ENCODE measurements at regions not wholly inside any gene's neighbourhood (a gene's known extent, or its start where the extent isn't known, plus 50 kb on each side); places are given as distances from the start of the nearest gene placed in this dataset.

GRCh38 chr7:145489609-145490008, 627.0 kb upstream of the CNTNAP2 start:
- no peaks in the 10 kb centered on the region for H3F3A ChIP-seq (ENCODE audit: control insufficient read depth, insufficient read depth)
- no peaks in the 10 kb centered on the region for H3K4me1 ChIP-seq (ENCODE audit: control insufficient read depth, low read length)
- no peak overlapping the region for H3K4me2 ChIP-seq (ENCODE audit: low read length)
- H3K27ac ChIP-seq (ENCODE audit: low read depth, low read length): no peak overlapping the region
- H3K9me3 ChIP-seq (ENCODE audit: control insufficient read depth, insufficient read depth, low read length): no peaks in the 10 kb centered on the region
- no peak overlapping the region for H3K4me3 ChIP-seq (ENCODE audit: low read length)
- no peaks in the 10 kb centered on the region for H3K36me3 ChIP-seq (ENCODE audit: control insufficient read depth, low read length)
- H3K79me2 ChIP-seq (ENCODE audit: control insufficient read depth, low read length): no peaks in the 10 kb centered on the region
- no peaks in the 10 kb centered on the region for H3K27me3 ChIP-seq (ENCODE audit: control insufficient read depth, low read length)
- TF ChIP-seq, protein P1, sequence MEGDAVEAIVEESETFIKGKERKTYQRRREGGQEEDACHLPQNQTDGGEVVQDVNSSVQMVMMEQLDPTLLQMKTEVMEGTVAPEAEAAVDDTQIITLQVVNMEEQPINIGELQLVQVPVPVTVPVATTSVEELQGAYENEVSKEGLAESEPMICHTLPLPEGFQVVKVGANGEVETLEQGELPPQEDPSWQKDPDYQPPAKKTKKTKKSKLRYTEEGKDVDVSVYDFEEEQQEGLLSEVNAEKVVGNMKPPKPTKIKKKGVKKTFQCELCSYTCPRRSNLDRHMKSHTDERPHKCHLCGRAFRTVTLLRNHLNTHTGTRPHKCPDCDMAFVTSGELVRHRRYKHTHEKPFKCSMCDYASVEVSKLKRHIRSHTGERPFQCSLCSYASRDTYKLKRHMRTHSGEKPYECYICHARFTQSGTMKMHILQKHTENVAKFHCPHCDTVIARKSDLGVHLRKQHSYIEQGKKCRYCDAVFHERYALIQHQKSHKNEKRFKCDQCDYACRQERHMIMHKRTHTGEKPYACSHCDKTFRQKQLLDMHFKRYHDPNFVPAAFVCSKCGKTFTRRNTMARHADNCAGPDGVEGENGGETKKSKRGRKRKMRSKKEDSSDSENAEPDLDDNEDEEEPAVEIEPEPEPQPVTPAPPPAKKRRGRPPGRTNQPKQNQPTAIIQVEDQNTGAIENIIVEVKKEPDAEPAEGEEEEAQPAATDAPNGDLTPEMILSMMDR (IDR thresholded peaks at IDR 0.05; ENCODE audit: low read depth, low read length, poor library complexity, severe bottlenecking): no peak
- no peak for TF ChIP-seq EZH2phosphoT487 (IDR thresholded peaks at IDR 0.05; ENCODE audit: borderline replicate concordance, low read length)
- H3K9me2 ChIP-seq (replicated peaks; ENCODE audit: control insufficient read depth, low read length): no peaks in the 10 kb centered on the region
- no peaks in the 10 kb centered on the region for H4K20me1 ChIP-seq (ENCODE audit: control insufficient read depth, insufficient read depth, low read depth, low read length)

DNA sequence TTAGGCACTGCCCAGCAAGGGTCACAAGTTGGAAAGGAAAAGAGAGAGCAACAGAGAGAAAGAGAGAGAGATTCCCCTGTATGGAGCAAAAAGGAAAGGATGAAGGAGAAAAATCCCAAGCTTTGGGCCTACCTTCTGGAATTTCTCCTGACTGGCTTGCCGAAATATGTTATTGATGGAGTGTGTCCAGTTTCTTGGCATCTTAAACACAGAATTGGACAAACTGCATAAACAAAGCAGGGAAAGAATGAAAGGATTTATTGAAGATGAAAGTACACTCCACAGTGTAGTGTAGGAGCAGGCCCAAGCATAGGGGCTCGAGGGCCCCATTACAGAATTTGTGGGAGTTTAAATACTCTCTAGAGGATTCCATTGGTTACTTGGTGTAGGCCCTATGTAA, 627.8 kb upstream of the CNTNAP2 start:
- H3K36me3 ChIP-seq (ENCODE audit: control insufficient read depth, low read length): no peaks in the 10 kb centered on the region
- H4K20me1 ChIP-seq (ENCODE audit: control insufficient read depth, insufficient read depth, low read depth, low read length): no peaks in the 10 kb centered on the region
- H3K79me2 ChIP-seq (ENCODE audit: control insufficient read depth, low read length): no peaks in the 10 kb centered on the region
- no peak overlapping the region for H3K4me3 ChIP-seq (ENCODE audit: low read length)
- no peaks in the 10 kb centered on the region for H3K9me2 ChIP-seq (replicated peaks; ENCODE audit: control insufficient read depth, low read length)
- H3K27me3 ChIP-seq (ENCODE audit: control insufficient read depth, low read length): no peaks in the 10 kb centered on the region
- no peaks in the 10 kb centered on the region for H3K9me3 ChIP-seq (ENCODE audit: control insufficient read depth, insufficient read depth, low read length)
- H3F3A ChIP-seq (ENCODE audit: control insufficient read depth, insufficient read depth): no peaks in the 10 kb centered on the region
- H3K4me2 ChIP-seq (ENCODE audit: low read length): no peak overlapping the region
- TF ChIP-seq EZH2phosphoT487 (IDR thresholded peaks at IDR 0.05; ENCODE audit: borderline replicate concordance, low read length): no peak
- TF ChIP-seq, protein P1 (IDR thresholded peaks at IDR 0.05; ENCODE audit: low read depth, low read length, poor library complexity, severe bottlenecking): no peak
- H3K4me1 ChIP-seq (ENCODE audit: control insufficient read depth, low read length): no peaks in the 10 kb centered on the region
- no peak overlapping the region for H3K27ac ChIP-seq (ENCODE audit: low read depth, low read length)

GRCh38 chr7:145481985-145482384, 634.6 kb upstream of the CNTNAP2 start:
- Histone ChIP-seq H3K27ac (ENCODE audit: low read depth, low read length) (no peak overlapping the region), H3K4me3 (ENCODE audit: low read length) (no peak overlapping the region), H3K36me3 (ENCODE audit: control insufficient read depth, low read length) (no peaks in the 10 kb centered on the region), H3K4me1 (ENCODE audit: control insufficient read depth, low read length) (no peaks in the 10 kb centered on the region), H3K4me2 (ENCODE audit: low read length) (no peak overlapping the region), H3F3A (ENCODE audit: control insufficient read depth, insufficient read depth) (no peaks in the 10 kb centered on the region), H4K20me1 (ENCODE audit: control insufficient read depth, insufficient read depth, low read depth, low read length) (no peaks in the 10 kb centered on the region), H3K9me2 (replicated peaks; ENCODE audit: control insufficient read depth, low read length) (no peaks in the 10 kb centered on the region), H3K9me3 (ENCODE audit: control insufficient read depth, insufficient read depth, low read length) (no peaks in the 10 kb centered on the region), H3K79me2 (ENCODE audit: control insufficient read depth, low read length) (no peaks in the 10 kb centered on the region), H3K27me3 (ENCODE audit: control insufficient read depth, low read length) (no peaks in the 10 kb centered on the region)
- TF ChIP-seq EZH2phosphoT487 (IDR thresholded peaks at IDR 0.05; ENCODE audit: borderline replicate concordance, low read length): no peak
- TF ChIP-seq, protein P1 (IDR thresholded peaks at IDR 0.05; ENCODE audit: low read depth, low read length, poor library complexity, severe bottlenecking): no peak

- Histone ChIP-seq H3K4me3 (ENCODE audit: low read length) (no peak overlapping the region), H3K27me3 (ENCODE audit: control insufficient read depth, low read length) (no peaks in the 10 kb centered on the region), H3K9me2 (replicated peaks; ENCODE audit: control insufficient read depth, low read length) (no peaks in the 10 kb centered on the region), H3K36me3 (ENCODE audit: control insufficient read depth, low read length) (no peaks in the 10 kb centered on the region), H3K79me2 (ENCODE audit: control insufficient read depth, low read length) (no peaks in the 10 kb centered on the region), H3K4me1 (ENCODE audit: control insufficient read depth, low read length) (no peaks in the 10 kb centered on the region), H3K27ac (ENCODE audit: low read depth, low read length) (no peak overlapping the region), H3F3A (ENCODE audit: control insufficient read depth, insufficient read depth) (no peaks in the 10 kb centered on the region), H4K20me1 (ENCODE audit: control insufficient read depth, insufficient read depth, low read depth, low read length) (no peaks in the 10 kb centered on the region), H3K4me2 (ENCODE audit: low read length) (no peak overlapping the region), H3K9me3 (ENCODE audit: control insufficient read depth, insufficient read depth, low read length) (no peaks in the 10 kb centered on the region)
- TF ChIP-seq, protein P1 (IDR thresholded peaks at IDR 0.05; ENCODE audit: low read depth, low read length, poor library complexity, severe bottlenecking): no peak
- TF ChIP-seq EZH2phosphoT487 (IDR thresholded peaks at IDR 0.05; ENCODE audit: borderline replicate concordance, low read length): no peak
Observed at GRCh38 chr7:145478541-145478940, 638.1 kb upstream of the CNTNAP2 start.
